ENCODE measurements at regions not wholly inside any gene's neighbourhood (a gene's known extent, or its start where the extent isn't known, plus 50 kb on each side); places are given as distances from the start of the nearest gene placed in this dataset.

DNA sequence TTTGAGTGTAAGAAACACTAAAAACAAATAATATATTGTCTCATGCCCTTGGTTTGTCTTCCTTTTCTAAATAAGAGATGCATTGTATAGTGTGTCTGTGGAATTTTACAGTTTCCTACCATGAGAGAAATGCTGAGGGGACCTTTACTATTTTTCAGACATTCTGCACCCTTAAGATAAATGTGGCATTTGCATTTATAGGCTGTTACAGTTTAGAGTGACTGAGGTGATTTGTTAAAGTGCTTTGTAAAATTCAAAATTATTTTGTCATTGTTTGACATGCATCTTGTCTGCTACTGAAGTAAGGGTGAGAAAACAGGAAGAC lies 78.9 kb upstream of the ZSWIM2 start:
- Histone ChIP-seq H3K4me2 (no peak overlapping the region), H3K79me2 (replicated peaks; ENCODE audit: insufficient read depth) (no peaks in the 10 kb centered on the region), H3K36me3 (ENCODE audit: insufficient read depth) (no peaks in the 10 kb centered on the region), H3F3A (replicated peaks; ENCODE audit: low read depth) (no peaks in the 10 kb centered on the region), H3K4me3 (no peak overlapping the region), H3K4me1 (ENCODE audit: insufficient read depth) (no peaks in the 10 kb centered on the region), H3K27me3 (ENCODE audit: insufficient read depth) (no peaks in the 10 kb centered on the region), H3K27ac (ENCODE audit: low read depth) (no peak overlapping the region), H4K20me1 (replicated peaks; ENCODE audit: insufficient read depth) (no peaks in the 10 kb centered on the region), H3K9me2 (ENCODE audit: insufficient read depth) (no peaks in the 10 kb centered on the region), H2AFZ (no peak overlapping the region)
- H3K4me3 Mint-ChIP-seq = no peak overlapping the region
- TF ChIP-seq, protein P1, sequence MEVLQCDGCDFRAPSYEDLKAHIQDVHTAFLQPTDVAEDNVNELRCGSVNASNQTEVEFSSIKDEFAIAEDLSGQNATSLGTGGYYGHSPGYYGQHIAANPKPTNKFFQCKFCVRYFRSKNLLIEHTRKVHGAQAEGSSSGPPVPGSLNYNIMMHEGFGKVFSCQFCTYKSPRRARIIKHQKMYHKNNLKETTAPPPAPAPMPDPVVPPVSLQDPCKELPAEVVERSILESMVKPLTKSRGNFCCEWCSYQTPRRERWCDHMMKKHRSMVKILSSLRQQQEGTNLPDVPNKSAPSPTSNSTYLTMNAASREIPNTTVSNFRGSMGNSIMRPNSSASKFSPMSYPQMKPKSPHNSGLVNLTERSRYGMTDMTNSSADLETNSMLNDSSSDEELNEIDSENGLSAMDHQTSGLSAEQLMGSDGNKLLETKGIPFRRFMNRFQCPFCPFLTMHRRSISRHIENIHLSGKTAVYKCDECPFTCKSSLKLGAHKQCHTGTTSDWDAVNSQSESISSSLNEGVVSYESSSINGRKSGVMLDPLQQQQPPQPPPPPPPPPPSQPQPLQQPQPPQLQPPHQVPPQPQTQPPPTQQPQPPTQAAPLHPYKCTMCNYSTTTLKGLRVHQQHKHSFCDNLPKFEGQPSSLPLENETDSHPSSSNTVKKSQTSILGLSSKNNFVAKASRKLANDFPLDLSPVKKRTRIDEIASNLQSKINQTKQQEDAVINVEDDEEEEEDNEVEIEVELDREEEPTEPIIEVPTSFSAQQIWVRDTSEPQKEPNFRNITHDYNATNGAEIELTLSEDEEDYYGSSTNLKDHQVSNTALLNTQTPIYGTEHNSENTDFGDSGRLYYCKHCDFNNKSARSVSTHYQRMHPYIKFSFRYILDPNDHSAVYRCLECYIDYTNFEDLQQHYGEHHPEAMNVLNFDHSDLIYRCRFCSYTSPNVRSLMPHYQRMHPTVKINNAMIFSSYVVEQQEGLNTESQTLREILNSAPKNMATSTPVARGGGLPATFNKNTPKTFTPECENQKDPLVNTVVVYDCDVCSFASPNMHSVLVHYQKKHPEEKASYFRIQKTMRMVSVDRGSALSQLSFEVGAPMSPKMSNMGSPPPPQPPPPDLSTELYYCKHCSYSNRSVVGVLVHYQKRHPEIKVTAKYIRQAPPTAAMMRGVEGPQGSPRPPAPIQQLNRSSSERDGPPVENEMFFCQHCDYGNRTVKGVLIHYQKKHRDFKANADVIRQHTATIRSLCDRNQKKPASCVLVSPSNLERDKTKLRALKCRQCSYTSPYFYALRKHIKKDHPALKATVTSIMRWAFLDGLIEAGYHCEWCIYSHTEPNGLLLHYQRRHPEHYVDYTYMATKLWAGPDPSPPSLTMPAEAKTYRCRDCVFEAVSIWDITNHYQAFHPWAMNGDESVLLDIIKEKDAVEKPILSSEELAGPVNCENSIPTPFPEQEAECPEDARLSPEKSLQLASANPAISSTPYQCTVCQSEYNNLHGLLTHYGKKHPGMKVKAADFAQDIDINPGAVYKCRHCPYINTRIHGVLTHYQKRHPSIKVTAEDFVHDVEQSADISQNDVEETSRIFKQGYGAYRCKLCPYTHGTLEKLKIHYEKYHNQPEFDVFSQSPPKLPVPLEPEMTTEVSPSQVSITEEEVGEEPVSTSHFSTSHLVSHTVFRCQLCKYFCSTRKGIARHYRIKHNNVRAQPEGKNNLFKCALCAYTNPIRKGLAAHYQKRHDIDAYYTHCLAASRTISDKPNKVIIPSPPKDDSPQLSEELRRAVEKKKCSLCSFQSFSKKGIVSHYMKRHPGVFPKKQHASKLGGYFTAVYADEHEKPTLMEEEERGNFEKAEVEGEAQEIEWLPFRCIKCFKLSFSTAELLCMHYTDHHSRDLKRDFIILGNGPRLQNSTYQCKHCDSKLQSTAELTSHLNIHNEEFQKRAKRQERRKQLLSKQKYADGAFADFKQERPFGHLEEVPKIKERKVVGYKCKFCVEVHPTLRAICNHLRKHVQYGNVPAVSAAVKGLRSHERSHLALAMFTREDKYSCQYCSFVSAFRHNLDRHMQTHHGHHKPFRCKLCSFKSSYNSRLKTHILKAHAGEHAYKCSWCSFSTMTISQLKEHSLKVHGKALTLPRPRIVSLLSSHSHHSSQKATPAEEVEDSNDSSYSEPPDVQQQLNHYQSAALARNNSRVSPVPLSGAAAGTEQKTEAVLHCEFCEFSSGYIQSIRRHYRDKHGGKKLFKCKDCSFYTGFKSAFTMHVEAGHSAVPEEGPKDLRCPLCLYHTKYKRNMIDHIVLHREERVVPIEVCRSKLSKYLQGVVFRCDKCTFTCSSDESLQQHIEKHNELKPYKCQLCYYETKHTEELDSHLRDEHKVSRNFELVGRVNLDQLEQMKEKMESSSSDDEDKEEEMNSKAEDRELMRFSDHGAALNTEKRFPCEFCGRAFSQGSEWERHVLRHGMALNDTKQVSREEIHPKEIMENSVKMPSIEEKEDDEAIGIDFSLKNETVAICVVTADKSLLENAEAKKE (CRISPR knock-in tag; IDR thresholded peaks at IDR 0.05) = no peak
- TF ChIP-seq ZNF331 (CRISPR knock-in tag; IDR thresholded peaks at IDR 0.05; ENCODE audit: low read depth) (no peak), ZNF114 (CRISPR knock-in tag; IDR thresholded peaks at IDR 0.05) (no peak), EZH2phosphoT487 (IDR thresholded peaks at IDR 0.05; ENCODE audit: unreplicated experiment) (no peak), STAT1 (IDR thresholded peaks at IDR 0.05; ENCODE audit: unreplicated experiment) (no peak), NANOG (IDR thresholded peaks at IDR 0.05; ENCODE audit: borderline replicate concordance) (no peak)
- TF ChIP-seq, protein P2, sequence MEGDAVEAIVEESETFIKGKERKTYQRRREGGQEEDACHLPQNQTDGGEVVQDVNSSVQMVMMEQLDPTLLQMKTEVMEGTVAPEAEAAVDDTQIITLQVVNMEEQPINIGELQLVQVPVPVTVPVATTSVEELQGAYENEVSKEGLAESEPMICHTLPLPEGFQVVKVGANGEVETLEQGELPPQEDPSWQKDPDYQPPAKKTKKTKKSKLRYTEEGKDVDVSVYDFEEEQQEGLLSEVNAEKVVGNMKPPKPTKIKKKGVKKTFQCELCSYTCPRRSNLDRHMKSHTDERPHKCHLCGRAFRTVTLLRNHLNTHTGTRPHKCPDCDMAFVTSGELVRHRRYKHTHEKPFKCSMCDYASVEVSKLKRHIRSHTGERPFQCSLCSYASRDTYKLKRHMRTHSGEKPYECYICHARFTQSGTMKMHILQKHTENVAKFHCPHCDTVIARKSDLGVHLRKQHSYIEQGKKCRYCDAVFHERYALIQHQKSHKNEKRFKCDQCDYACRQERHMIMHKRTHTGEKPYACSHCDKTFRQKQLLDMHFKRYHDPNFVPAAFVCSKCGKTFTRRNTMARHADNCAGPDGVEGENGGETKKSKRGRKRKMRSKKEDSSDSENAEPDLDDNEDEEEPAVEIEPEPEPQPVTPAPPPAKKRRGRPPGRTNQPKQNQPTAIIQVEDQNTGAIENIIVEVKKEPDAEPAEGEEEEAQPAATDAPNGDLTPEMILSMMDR (conservative IDR thresholded peaks at IDR 0.05; ENCODE audit: low read depth in 2 of 2) = no peak
- TF ChIP-seq, protein P3, sequence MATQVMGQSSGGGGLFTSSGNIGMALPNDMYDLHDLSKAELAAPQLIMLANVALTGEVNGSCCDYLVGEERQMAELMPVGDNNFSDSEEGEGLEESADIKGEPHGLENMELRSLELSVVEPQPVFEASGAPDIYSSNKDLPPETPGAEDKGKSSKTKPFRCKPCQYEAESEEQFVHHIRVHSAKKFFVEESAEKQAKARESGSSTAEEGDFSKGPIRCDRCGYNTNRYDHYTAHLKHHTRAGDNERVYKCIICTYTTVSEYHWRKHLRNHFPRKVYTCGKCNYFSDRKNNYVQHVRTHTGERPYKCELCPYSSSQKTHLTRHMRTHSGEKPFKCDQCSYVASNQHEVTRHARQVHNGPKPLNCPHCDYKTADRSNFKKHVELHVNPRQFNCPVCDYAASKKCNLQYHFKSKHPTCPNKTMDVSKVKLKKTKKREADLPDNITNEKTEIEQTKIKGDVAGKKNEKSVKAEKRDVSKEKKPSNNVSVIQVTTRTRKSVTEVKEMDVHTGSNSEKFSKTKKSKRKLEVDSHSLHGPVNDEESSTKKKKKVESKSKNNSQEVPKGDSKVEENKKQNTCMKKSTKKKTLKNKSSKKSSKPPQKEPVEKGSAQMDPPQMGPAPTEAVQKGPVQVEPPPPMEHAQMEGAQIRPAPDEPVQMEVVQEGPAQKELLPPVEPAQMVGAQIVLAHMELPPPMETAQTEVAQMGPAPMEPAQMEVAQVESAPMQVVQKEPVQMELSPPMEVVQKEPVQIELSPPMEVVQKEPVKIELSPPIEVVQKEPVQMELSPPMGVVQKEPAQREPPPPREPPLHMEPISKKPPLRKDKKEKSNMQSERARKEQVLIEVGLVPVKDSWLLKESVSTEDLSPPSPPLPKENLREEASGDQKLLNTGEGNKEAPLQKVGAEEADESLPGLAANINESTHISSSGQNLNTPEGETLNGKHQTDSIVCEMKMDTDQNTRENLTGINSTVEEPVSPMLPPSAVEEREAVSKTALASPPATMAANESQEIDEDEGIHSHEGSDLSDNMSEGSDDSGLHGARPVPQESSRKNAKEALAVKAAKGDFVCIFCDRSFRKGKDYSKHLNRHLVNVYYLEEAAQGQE (IDR thresholded peaks at IDR 0.05; ENCODE audit: unreplicated experiment) = no peak
- H3K27ac Mint-ChIP-seq = no peak overlapping the region
- H3K4me1 Mint-ChIP-seq = no peaks in the 10 kb centered on the region
- H3K36me3 Mint-ChIP-seq (ENCODE audit: low read depth) = no peaks in the 10 kb centered on the region
- no peak for ATAC-seq
- DNase-seq (ENCODE audit: low spot score) = no peak
- peaks cover 2% of the 10 kb centered on the region for H3K27me3 Mint-ChIP-seq (ENCODE audit: insufficient read depth, low read depth, poor library complexity)
- no peaks in the 10 kb centered on the region for H3K9me3 Mint-ChIP-seq

All from GM23338 (cell line).